ENCODE measurements at regions not wholly inside any gene's neighbourhood (a gene's known extent, or its start where the extent isn't known, plus 50 kb on each side); places are given as distances from the start of the nearest gene placed in this dataset.

GRCh38 chr5:60018091-60018490, 124.6 kb upstream of the PDE4D start:
- Histone ChIP-seq H3K27ac (no peak overlapping the region), H3K9me3 (peaks cover 0 to 9% (median 0%) of the 10 kb centered on the region in 3 donors), H3K4me3 (no peak overlapping the region), H3K4me1 (peaks cover 0 to under 1% (median 0%) of the 10 kb centered on the region in 4 donors), H3K27me3 (no peaks in the 10 kb centered on the region), H3K36me3 (peaks cover 0 to 5% (median 0%) of the 10 kb centered on the region in 3 donors)
- no peak for DNase-seq
- no peak for TF ChIP-seq CTCF (IDR thresholded peaks at IDR 0.05)
- intact Hi-C loops (cut with DNase I; ENCODE audit: low total_unique reads) = no loop called here

GRCh38 chr5:60014331-60014730, 120.8 kb upstream of the PDE4D start:
- Histone ChIP-seq H3K27me3 (no peaks in the 10 kb centered on the region), H3K9me3 (peaks cover 0 to 9% (median 0%) of the 10 kb centered on the region in 3 donors), H3K36me3 (peaks cover 0 to 5% (median 0%) of the 10 kb centered on the region in 3 donors), H3K4me3 (no peak overlapping the region), H3K4me1 (no peaks in the 10 kb centered on the region), H3K27ac (no peak overlapping the region)
- no peak for TF ChIP-seq CTCF (IDR thresholded peaks at IDR 0.05)
- intact Hi-C loops (cut with DNase I; ENCODE audit: low total_unique reads) = no loop called here
- no peak for DNase-seq

GRCh38 chr5:60010853-60011252, 117.3 kb upstream of the PDE4D start:
- Histone ChIP-seq H3K4me1 (no peaks in the 10 kb centered on the region), H3K9me3 (no peaks in the 10 kb centered on the region), H3K27me3 (no peaks in the 10 kb centered on the region), H3K4me3 (no peak overlapping the region), H3K36me3 (no peaks in the 10 kb centered on the region), H3K27ac (no peak overlapping the region)
- no peak for TF ChIP-seq CTCF (IDR thresholded peaks at IDR 0.05)
- no peak for DNase-seq
- intact Hi-C loops (cut with DNase I; ENCODE audit: low total_unique reads) = no loop called here

- intact Hi-C loops (cut with DNase I; ENCODE audit: low total_unique reads) = no loop called here
- H3K36me3 ChIP-seq = no peaks in the 10 kb centered on the region
Observed at GRCh38 chr5:60010328-60010727, 116.8 kb upstream of the PDE4D start.

GRCh38 chr5:60007729-60008128, 114.2 kb upstream of the PDE4D start:
- intact Hi-C loops (cut with DNase I; ENCODE audit: low total_unique reads) = no loop called here
- no peak for TF ChIP-seq CTCF (IDR thresholded peaks at IDR 0.05)
- no peak overlapping the region for H3K4me3 ChIP-seq
- H3K36me3 ChIP-seq = peaks cover 0 to 5% (median 0%) of the 10 kb centered on the region in 3 donors
- no peak for DNase-seq
- no peaks in the 10 kb centered on the region for H3K4me1 ChIP-seq
- no peak overlapping the region for H3K27ac ChIP-seq
- no peaks in the 10 kb centered on the region for H3K27me3 ChIP-seq
- H3K9me3 ChIP-seq = peaks cover 0 to 10% (median 7%) of the 10 kb centered on the region in 3 donors

More at GRCh38 chr5:60010328-60010727, 116.8 kb upstream of the PDE4D start:
- Histone ChIP-seq H3K9me3 (no peaks in the 10 kb centered on the region), H3K27me3 (no peaks in the 10 kb centered on the region), H3K4me3 (no peak overlapping the region), H3K27ac (no peak overlapping the region), H3K4me1 (no peaks in the 10 kb centered on the region)
- no peak for DNase-seq
- no peak for TF ChIP-seq CTCF (IDR thresholded peaks at IDR 0.05)

- Histone ChIP-seq H3K36me3 (peaks cover 0 to 5% (median 0%) of the 10 kb centered on the region in 3 donors), H3K4me1 (peaks cover 0 to 10% (median 0%) of the 10 kb centered on the region in 4 donors), H3K27ac (no peak overlapping the region), H3K4me3 (no peak overlapping the region), H3K27me3 (no peaks in the 10 kb centered on the region), H3K9me3 (peaks cover 0 to 10% (median 9%) of the 10 kb centered on the region in 3 donors)
- no peak for TF ChIP-seq CTCF (IDR thresholded peaks at IDR 0.05)
- intact Hi-C loops (cut with DNase I; ENCODE audit: low total_unique reads) = no loop called here
- no peak for DNase-seq
Observed at GRCh38 chr5:59999056-59999455, 105.5 kb upstream of the PDE4D start.
